IPS DF 6.9 (cell line): ENCODE measurements at regions not wholly inside any gene's neighbourhood (a gene's known extent, or its start where the extent isn't known, plus 50 kb on each side); places are given as distances from the start of the nearest gene placed in this dataset.

ENCODE experiments used
- DNase-seq: peaks from one replicate; pipeline ENCODE4 v3.0.0-alpha.2; 2013; ENCODE audit warnings: low read depth, low spot score
- H3K27ac ChIP-seq: one replicate; pipeline ENCODE4 v1.5.1; 2013; ENCODE audit warnings: low read length, control low read depth
- H3K27me3 ChIP-seq: 2 replicates; pipeline ENCODE4 v1.6.1; 2013; ENCODE audit warnings: mild to moderate bottlenecking, low read length; ENCODE audit not compliant: control insufficient read depth, insufficient read depth
- H3K36me3 ChIP-seq: 2 replicates; pipeline ENCODE4 v1.6.1; 2013; ENCODE audit warnings: low read length; ENCODE audit not compliant: control insufficient read depth, insufficient read depth
- H3K4me1 ChIP-seq: 2 replicates; pipeline ENCODE4 v1.6.1; 2013; ENCODE audit warnings: low read length; ENCODE audit not compliant: control insufficient read depth, insufficient read depth
- H3K4me3 ChIP-seq: 2 replicates; pipeline ENCODE4 v1.5.1; 2013; ENCODE audit warnings: mild to moderate bottlenecking, low read length
- H3K9me3 ChIP-seq: 2 replicates; pipeline ENCODE4 v1.6.1; 2013; ENCODE audit warnings: low read length, inconsistent platforms; ENCODE audit not compliant: control insufficient read depth, insufficient read depth
- WGBS: extraction: QIAGEN DNeasy Blood & Tissue Kit; methylation state at CpG from one replicate; pipeline ENCODE4 v1.1.7; 2013; ENCODE audit warnings: mixed read lengths, missing lambda C conversion rate; ENCODE audit not compliant: insufficient read length, insufficient coverage; 5-methylcytosine and 5-hydroxymethylcytosine counted together

- H3K9me3 ChIP-seq: no peaks in the 10 kb centered on the region
- no CpG with 5 or more reads among the region's 11 CpGs for WGBS
- no peak overlapping the region for H3K27ac ChIP-seq
- H3K36me3 ChIP-seq: no peaks in the 10 kb centered on the region
- H3K4me3 ChIP-seq: no peak overlapping the region
- H3K27me3 ChIP-seq: no peaks in the 10 kb centered on the region
- no peak for DNase-seq
- peaks cover 1% of the 10 kb centered on the region; the same call in 1 of the 2 replicates for H3K4me1 ChIP-seq
These were observed 99.8 kb downstream of the PSMG1 start for GRCh38 chr21:39083377-39084008.

DNA sequence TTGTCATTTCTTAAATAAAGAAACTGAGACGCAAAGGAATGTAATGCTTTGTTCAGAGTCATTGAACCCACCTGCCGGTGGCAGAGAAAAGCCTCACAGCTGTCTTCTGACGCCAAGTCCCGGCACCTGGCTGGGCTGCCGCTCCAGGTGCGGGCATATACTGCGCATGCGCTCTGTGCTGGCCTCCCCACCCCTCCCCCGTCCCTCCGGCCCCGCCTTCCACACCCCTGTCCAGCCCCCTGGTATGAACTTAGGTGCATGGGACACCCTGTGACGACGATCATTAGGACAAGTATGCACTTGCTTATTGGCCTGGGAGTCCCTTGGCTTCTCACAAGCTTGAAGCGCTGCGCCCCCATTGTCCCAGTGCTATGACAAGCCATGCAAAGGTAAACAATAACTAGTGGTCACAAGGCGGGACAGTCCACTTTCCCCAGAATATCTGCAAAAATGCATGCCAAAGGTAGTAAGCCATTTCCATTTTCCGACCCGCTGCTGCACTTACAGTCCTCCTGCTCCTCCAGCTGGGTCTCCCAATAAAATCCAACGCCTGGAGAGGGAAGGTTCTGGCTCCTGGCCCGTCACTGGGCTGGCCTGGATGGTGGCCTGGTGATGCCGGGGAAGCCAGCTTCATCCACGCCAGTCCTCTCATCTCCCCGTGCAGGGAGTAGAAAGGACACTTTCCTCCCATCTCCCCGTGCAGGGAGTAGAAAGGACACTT, 100.4 kb downstream of the PSMG1 start:
- peaks cover 1% of the 10 kb centered on the region; the same call in 1 of the 2 replicates for H3K4me1 ChIP-seq
- no peak overlapping the region for H3K4me3 ChIP-seq
- H3K36me3 ChIP-seq: no peaks in the 10 kb centered on the region
- H3K9me3 ChIP-seq: no peaks in the 10 kb centered on the region
- WGBS: no CpG with 5 or more reads among the region's 24 CpGs
- H3K27me3 ChIP-seq: no peaks in the 10 kb centered on the region
- peak; percentile 7 for DNase-seq
- H3K27ac ChIP-seq: no peak overlapping the region

DNA sequence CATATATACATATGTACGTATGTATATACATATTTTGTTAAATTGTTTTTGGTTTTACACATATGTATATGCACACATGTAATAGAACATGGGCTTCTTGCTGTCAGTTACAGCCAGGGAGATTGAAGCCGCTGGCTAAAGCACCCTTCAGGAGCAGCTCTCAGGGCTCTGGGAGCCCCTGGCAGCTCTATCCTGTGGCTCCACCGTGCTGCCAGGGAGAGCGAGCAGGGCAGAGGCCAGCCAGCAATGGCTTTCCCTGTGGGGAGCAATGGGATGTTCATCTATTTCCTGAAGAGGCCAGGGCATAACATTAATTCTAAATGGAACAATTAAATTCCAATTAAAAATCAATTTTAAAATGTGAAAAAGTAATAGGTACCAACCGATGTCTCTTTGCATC, 102.9 kb downstream of the PSMG1 start:
- H3K4me3 ChIP-seq: no peak overlapping the region
- no peaks in the 10 kb centered on the region for H3K27me3 ChIP-seq
- H3K27ac ChIP-seq: no peak overlapping the region
- H3K4me1 ChIP-seq: peaks cover 1% of the 10 kb centered on the region; the same call in 1 of the 2 replicates
- no peaks in the 10 kb centered on the region for H3K9me3 ChIP-seq
- no CpG with 5 or more reads among the region's 5 CpGs for WGBS
- no peaks in the 10 kb centered on the region for H3K36me3 ChIP-seq
- no peak for DNase-seq

GRCh38 chr21:39079617-39080016, 103.6 kb downstream of the PSMG1 start:
- Histone ChIP-seq H3K4me3 (no peak overlapping the region), H3K4me1 (peaks cover 1% of the 10 kb centered on the region; the same call in 1 of the 2 replicates), H3K27me3 (no peaks in the 10 kb centered on the region), H3K9me3 (0 out of 2 replicates have a peak, but pooled peaks cover under 1% of the 10 kb centered on the region), H3K36me3 (no peaks in the 10 kb centered on the region), H3K27ac (no peak overlapping the region)
- no peak for DNase-seq
- no CpG with 5 or more reads among the region's 15 CpGs for WGBS

DNA sequence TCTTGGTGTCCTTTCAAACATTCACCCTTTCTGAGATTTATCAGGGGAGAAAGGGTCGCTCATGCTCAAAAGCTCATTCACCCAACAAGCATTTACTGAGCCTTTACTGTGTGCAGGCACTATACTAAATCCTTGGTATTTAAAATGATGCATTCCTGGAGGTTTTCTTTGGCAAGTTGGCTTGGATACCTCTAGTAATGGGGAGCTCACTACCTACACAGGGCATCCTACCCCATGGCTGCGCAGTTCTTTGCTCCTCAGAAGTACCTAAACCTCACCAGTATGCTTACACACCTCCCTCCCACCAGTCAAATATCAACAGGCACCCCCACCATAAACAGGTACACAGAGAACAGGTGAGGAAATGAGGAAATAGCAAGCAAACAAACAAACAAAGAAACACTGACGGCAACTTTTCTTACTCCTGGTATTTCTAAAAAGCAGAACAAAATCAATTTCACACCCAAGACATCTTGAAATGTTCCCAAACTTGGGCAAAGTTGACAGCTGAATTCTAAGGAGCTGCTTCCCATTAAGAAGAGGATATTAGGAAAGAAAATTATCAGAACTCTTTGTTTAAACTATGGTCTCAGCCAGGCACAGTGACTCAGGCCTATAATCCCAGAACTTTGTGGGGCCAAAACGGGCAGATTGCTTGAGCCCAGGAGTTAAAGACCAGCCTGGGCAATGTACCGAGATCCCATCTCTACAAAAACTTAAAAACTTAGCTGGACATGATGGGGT, 104.8 kb downstream of the PSMG1 start:
- Histone ChIP-seq H3K9me3 (0 out of 2 replicates have a peak, but pooled peaks cover 1% of the 10 kb centered on the region), H3K36me3 (no peaks in the 10 kb centered on the region), H3K27me3 (no peaks in the 10 kb centered on the region), H3K27ac (no peak overlapping the region), H3K4me1 (peaks cover 1% of the 10 kb centered on the region; the same call in 1 of the 2 replicates), H3K4me3 (no peak overlapping the region)
- WGBS: no CpG with 5 or more reads among the region's 5 CpGs
- no peak for DNase-seq

DNA sequence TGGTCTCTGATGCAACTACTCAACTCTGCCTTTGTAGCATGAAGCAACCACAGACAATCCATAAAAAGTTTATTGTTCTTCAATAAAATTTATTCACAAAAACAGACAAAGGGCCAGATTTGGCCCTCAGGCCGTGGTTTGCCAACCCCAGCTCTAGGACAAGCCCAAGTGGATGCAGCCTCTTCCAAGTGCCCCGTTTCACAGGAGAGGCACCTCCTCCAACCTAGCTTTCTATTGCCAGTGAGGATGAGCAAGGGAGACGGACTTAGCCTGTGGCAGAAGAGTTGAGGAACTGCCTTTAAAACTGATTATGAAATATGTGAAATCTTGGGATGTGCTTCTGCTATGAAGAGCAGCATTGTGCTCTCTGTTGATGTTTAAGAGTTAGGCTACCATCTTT, 105.4 kb downstream of the PSMG1 start:
- 0 out of 2 replicates have a peak, but pooled peaks cover 1% of the 10 kb centered on the region for H3K9me3 ChIP-seq
- H3K4me1 ChIP-seq: peaks cover 1% of the 10 kb centered on the region; the same call in 1 of the 2 replicates
- no peaks in the 10 kb centered on the region for H3K27me3 ChIP-seq
- H3K27ac ChIP-seq: no peak overlapping the region
- H3K4me3 ChIP-seq: no peak overlapping the region
- no CpG with 5 or more reads among the region's 3 CpGs for WGBS
- no peaks in the 10 kb centered on the region for H3K36me3 ChIP-seq
- no peak for DNase-seq

GRCh38 chr21:39074508-39074907, 108.7 kb downstream of the PSMG1 start:
- Histone ChIP-seq H3K36me3 (no peaks in the 10 kb centered on the region), H3K9me3 (0 out of 2 replicates have a peak, but pooled peaks cover 1% of the 10 kb centered on the region), H3K4me1 (no peaks in the 10 kb centered on the region), H3K4me3 (no peak overlapping the region), H3K27me3 (no peaks in the 10 kb centered on the region), H3K27ac (no peak overlapping the region)
- no peak for DNase-seq

- H3K9me3 ChIP-seq: 0 out of 2 replicates have a peak, but pooled peaks cover 1% of the 10 kb centered on the region
- H3K36me3 ChIP-seq: no peaks in the 10 kb centered on the region
- H3K4me1 ChIP-seq: no peaks in the 10 kb centered on the region
- no CpG with 5 or more reads among the region's 4 CpGs for WGBS
- H3K4me3 ChIP-seq: no peak overlapping the region
- DNase-seq: no peak
- no peaks in the 10 kb centered on the region for H3K27me3 ChIP-seq
- H3K27ac ChIP-seq: no peak overlapping the region
These were observed 109.5 kb downstream of the PSMG1 start for GRCh38 chr21:39073717-39074116.

- Histone ChIP-seq H3K9me3 (0 out of 2 replicates have a peak, but pooled peaks cover 1% of the 10 kb centered on the region), H3K4me1 (no peaks in the 10 kb centered on the region), H3K4me3 (no peak overlapping the region), H3K27me3 (no peaks in the 10 kb centered on the region), H3K36me3 (no peaks in the 10 kb centered on the region), H3K27ac (no peak overlapping the region)
- no peak for DNase-seq
- no CpG with 5 or more reads among the region's 3 CpGs for WGBS
These were observed 110.2 kb downstream of the PSMG1 start for GRCh38 chr21:39073063-39073462.

DNA sequence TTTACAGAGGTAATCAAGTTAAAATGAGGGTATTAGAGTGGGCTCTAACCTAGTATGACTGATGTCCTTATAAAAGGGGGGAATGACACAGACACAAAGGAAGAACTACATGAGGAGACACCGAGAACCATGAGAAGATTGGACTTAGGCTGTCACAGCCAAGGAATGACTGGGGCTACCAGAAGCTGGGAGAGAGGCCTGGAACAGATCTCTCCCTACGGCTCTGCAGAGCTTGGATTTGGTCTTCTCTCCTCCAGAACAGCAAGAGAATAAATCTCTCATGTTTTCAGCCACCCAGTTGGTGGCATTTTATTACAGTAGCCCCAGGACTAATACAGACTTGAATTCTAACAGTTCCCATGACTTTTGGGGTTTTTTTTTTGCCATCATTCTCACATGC, 110.8 kb downstream of the PSMG1 start:
- Histone ChIP-seq H3K4me3 (no peak overlapping the region), H3K9me3 (0 out of 2 replicates have a peak, but pooled peaks cover 1% of the 10 kb centered on the region), H3K4me1 (no peaks in the 10 kb centered on the region), H3K36me3 (no peaks in the 10 kb centered on the region), H3K27ac (no peak overlapping the region), H3K27me3 (no peaks in the 10 kb centered on the region)
- WGBS: no CpG with 5 or more reads among the region's 2 CpGs
- no peak for DNase-seq
